ENCODE measurements at regions not wholly inside any gene's neighbourhood (a gene's known extent, or its start where the extent isn't known, plus 50 kb on each side); places are given as distances from the start of the nearest gene placed in this dataset.

DNA sequence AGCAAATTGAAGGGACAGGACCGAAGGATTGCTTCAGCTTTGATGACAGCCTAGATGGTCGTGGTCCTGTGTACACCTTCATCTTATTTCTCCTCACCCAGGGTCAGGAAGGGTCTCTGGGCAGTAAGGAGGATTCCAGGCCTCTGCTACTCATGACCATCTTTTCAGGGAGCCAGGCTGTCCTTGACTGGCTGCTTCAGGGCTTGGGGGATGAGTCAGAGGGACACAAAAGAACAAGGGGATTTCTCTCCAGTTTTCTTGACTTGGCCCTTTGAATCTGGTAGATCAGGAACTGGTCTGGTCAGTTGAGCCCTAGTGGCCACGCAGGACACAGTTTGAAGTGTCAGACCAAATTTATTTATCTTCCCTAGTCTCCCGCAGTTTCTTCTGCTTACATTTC, 402.1 kb upstream of the CHD6 start:
- no peaks in the 10 kb centered on the region for H3K9me3 ChIP-seq
- TF ChIP-seq, protein P1, sequence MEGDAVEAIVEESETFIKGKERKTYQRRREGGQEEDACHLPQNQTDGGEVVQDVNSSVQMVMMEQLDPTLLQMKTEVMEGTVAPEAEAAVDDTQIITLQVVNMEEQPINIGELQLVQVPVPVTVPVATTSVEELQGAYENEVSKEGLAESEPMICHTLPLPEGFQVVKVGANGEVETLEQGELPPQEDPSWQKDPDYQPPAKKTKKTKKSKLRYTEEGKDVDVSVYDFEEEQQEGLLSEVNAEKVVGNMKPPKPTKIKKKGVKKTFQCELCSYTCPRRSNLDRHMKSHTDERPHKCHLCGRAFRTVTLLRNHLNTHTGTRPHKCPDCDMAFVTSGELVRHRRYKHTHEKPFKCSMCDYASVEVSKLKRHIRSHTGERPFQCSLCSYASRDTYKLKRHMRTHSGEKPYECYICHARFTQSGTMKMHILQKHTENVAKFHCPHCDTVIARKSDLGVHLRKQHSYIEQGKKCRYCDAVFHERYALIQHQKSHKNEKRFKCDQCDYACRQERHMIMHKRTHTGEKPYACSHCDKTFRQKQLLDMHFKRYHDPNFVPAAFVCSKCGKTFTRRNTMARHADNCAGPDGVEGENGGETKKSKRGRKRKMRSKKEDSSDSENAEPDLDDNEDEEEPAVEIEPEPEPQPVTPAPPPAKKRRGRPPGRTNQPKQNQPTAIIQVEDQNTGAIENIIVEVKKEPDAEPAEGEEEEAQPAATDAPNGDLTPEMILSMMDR (IDR thresholded peaks at IDR 0.05), result no peak
- ATAC-seq (no peak), DNase-seq (no peak)
- intact Hi-C loops (cut with DNase I), result no loop called here
- no peaks in the 10 kb centered on the region for H3K27me3 ChIP-seq (ENCODE audit: low read depth)
- H3K4me3 ChIP-seq, result no peak overlapping the region
- H3K27ac ChIP-seq, result no peak overlapping the region
- H3K4me1 ChIP-seq, result no peaks in the 10 kb centered on the region
- H3K36me3 ChIP-seq, result no peaks in the 10 kb centered on the region

DNA sequence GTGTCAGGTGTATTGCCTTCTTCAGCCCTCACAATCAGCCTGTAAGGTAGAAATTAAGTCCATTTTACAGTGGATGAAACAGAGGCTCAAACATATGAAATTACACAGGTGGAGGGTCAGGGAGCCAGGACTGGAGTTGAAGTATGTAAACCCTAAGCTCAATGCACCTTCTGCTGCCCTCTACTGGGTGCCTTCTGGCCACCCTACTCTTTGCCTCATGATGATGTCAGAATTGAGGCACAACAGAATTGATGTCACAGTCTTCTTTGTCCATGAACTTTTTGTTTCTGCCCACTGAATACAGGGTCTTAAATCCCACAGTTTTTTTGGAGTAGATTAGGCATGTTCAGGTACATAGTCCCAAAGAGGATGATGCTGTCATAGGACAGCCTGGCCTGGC, 400.8 kb upstream of the CHD6 start:
- no peaks in the 10 kb centered on the region for H3K4me1 ChIP-seq
- H3K9me3 ChIP-seq, result no peaks in the 10 kb centered on the region
- no peak for DNase-seq
- H3K27me3 ChIP-seq (ENCODE audit: low read depth), result no peaks in the 10 kb centered on the region
- H3K36me3 ChIP-seq, result no peaks in the 10 kb centered on the region
- H3K4me3 ChIP-seq, result no peak overlapping the region
- no peak overlapping the region for H3K27ac ChIP-seq
- ATAC-seq, result no peak
- TF ChIP-seq, protein P1 (IDR thresholded peaks at IDR 0.05), result no peak
- intact Hi-C loops (cut with DNase I), result loop anchor here (10.0 kb wide), 1 partner anchor 64 kb away; no protein-coding TSS in a partner anchor

DNA sequence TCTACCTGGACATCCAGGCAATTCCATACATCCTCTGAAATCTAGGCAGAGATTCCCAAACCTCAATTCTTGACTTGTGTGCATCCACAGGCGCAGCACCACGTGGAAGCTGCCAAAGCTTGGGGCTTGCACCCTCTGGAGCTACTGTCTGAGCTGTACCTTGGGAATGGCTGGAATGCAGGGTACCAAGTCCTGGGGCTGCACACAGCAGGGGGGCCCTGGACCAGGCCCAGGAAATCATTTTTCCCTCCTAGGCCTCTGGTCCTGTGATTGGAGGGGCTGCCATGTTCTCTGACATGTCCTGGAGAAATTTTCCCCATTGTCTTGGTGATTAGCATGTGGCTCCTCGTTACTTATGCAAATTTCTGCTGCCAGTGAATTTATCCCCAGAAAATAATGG, 391.9 kb upstream of the CHD6 start:
- no peak overlapping the region for H3K4me3 ChIP-seq
- DNase-seq (no peak), ATAC-seq (no peak)
- no peak overlapping the region for H3K27ac ChIP-seq
- intact Hi-C loops (cut with DNase I), result loop anchor here (10.0 kb wide), 1 partner anchor 55 kb away; no protein-coding TSS in a partner anchor
- no peaks in the 10 kb centered on the region for H3K36me3 ChIP-seq
- no peaks in the 10 kb centered on the region for H3K27me3 ChIP-seq (ENCODE audit: low read depth)
- H3K9me3 ChIP-seq, result no peaks in the 10 kb centered on the region
- no peaks in the 10 kb centered on the region for H3K4me1 ChIP-seq
- TF ChIP-seq, protein P1 (IDR thresholded peaks at IDR 0.05), result no peak

DNA sequence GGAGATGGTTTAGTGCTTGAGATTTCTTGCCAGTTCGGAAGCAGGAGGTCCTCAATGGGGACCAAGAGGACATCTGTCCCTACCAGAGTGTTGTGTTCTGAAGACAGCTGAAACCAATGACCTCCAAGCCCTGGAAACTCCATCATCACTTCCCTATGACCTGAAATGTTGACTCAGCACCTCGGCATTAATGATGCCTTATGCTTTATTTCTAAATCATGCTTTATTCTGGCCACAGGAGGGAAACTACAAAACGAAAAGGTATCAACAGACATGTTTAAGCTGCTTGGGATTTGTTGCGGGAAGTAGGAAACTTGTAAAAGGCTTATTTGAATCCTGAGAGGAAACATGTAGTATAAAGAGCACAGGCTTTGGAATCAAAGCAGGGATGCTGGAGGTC, 389.1 kb upstream of the CHD6 start:
- TF ChIP-seq, protein P1 (IDR thresholded peaks at IDR 0.05), result no peak
- no peaks in the 10 kb centered on the region for H3K36me3 ChIP-seq

DNA sequence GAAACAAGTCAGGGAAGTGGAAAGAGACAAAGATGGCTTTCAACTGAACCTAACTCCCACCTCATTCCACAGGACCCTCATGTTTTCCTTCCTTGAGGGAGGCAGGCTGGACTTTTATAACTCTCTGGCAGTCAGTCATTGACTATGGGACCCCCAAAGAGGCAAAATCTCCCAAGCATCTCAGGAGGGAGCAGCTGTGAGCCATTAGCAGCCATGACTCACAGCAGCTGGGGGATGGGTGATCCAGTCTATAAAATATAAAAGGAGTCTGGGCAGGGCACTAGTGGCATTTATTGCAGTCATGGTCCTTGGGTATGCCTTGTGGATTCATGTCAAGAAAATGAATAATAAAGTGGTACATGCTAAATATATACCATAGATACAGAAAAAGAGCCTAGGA, 387.0 kb upstream of the CHD6 start:
- H3K27me3 ChIP-seq (ENCODE audit: low read depth), result no peaks in the 10 kb centered on the region

More for the DNA sequence above, 389.1 kb upstream of the CHD6 start:
- DNase-seq, result no peak
- Histone ChIP-seq H3K27ac (no peak overlapping the region), H3K4me3 (no peak overlapping the region), H3K9me3 (no peaks in the 10 kb centered on the region), H3K4me1 (no peaks in the 10 kb centered on the region), H3K27me3 (ENCODE audit: low read depth) (no peaks in the 10 kb centered on the region)
- no peak for ATAC-seq
- intact Hi-C loops (cut with DNase I), result no loop called here

More for the DNA sequence above, 387.0 kb upstream of the CHD6 start:
- H3K4me1 ChIP-seq, result no peaks in the 10 kb centered on the region
- intact Hi-C loops (cut with DNase I), result no loop called here
- H3K27ac ChIP-seq, result no peak overlapping the region
- no peak for DNase-seq
- ATAC-seq, result no peak
- H3K9me3 ChIP-seq, result no peaks in the 10 kb centered on the region
- no peak overlapping the region for H3K4me3 ChIP-seq
- no peaks in the 10 kb centered on the region for H3K36me3 ChIP-seq
- TF ChIP-seq, protein P1 (IDR thresholded peaks at IDR 0.05), result no peak
